HFF-Myc (cell line): ENCODE measurements at regions not wholly inside any gene's neighbourhood (a gene's known extent, or its start where the extent isn't known, plus 50 kb on each side); places are given as distances from the start of the nearest gene placed in this dataset.

Source experiments
- DNase-seq: peaks from one replicate; pipeline ENCODE4 v3.0.0-alpha.2; 2011; ENCODE audit warnings: low read depth; ENCODE audit errors: extremely low read depth
- H3K4me3 ChIP-seq: replicated peaks from 2 replicates; pipeline ENCODE4 v1.5.1; 2011; ENCODE audit warnings: low read depth, mild to moderate bottlenecking, control low read depth, low read length
- TF ChIP-seq, protein P1 (sequence below): IDR thresholded peaks from 2 replicates; pipeline ENCODE4 v1.5.1; 2012; ENCODE audit warnings: mild to moderate bottlenecking, low read depth, low read length, control low read depth; ENCODE audit errors: missing control alignments

DNA sequence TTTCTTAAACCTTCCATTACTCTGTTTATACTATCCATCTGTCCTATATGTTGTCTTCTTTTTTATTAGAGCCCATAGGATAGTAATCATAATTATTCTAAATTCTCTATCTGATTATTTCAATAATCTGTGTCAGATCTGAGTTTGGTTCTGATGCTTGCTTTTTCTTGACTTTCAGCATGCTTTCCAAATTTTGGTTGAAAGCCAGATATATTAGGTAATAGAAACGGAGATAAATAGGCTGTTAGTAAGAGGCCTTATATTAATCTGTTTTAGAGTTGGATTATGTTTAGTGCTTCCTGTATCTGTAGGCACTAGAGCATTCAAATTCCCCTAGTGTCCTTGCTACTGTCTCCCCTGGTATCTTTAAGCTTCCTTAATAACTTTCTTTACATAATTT lies 939.9 kb upstream of the GHITM start:
- no peak overlapping the region for H3K4me3 ChIP-seq
- TF ChIP-seq, protein P1, sequence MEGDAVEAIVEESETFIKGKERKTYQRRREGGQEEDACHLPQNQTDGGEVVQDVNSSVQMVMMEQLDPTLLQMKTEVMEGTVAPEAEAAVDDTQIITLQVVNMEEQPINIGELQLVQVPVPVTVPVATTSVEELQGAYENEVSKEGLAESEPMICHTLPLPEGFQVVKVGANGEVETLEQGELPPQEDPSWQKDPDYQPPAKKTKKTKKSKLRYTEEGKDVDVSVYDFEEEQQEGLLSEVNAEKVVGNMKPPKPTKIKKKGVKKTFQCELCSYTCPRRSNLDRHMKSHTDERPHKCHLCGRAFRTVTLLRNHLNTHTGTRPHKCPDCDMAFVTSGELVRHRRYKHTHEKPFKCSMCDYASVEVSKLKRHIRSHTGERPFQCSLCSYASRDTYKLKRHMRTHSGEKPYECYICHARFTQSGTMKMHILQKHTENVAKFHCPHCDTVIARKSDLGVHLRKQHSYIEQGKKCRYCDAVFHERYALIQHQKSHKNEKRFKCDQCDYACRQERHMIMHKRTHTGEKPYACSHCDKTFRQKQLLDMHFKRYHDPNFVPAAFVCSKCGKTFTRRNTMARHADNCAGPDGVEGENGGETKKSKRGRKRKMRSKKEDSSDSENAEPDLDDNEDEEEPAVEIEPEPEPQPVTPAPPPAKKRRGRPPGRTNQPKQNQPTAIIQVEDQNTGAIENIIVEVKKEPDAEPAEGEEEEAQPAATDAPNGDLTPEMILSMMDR = no peak
- DNase-seq = no peak

DNA sequence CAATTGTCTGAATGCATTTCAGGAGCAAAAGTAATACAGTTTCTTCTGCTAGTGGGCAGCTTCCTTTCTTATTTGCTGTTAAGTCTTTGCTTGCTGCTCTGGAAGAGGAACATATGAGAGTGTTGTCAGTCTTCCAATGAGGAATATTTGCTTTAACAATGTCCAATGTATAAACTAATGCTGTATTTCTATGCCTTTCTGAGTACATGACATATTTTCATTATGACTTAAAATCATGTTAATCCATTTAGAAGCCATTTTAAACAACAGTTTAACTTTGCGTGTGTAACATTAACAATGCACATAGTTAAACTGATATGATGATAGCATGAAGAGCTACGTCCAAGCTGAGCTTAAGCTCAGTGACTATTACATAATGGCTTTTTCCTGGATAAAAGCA lies 933.4 kb upstream of the GHITM start:
- H3K4me3 ChIP-seq = no peak overlapping the region
- TF ChIP-seq, protein P1 = no peak
- no peak for DNase-seq

DNA sequence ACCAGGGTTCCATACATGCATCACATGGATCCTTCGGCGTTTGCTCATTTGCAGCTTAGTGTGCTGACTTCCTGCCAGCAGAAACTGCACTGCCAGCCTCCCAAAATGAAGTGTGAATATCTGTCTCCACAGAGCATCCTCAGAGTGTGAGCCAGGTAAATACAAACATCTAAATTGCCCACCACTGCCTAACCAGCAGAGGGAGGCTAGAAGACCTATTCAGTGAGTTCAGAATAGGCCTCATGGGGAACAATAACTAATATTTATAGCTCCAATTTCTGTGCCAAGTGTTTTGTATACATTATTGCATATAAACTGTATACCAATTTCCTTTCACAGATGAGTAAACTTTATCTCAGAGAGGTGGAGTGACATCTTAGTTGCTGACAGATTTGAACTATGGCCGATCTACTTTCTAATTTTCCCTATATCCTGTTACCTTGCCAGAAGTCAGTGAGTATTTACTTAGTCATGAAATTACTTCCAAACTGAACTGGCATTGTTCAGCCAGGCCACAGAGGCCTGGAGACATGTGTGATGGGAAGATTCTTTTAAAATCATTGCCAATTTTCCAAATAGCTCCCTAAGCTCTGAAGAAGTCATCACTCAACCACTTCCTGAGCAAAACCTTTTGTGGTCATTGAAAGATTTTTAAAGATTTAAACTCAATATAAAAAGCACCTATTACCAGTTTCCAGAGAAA lies 926.5 kb upstream of the GHITM start:
- no peak overlapping the region for H3K4me3 ChIP-seq
- peak; percentile 1 for DNase-seq
- TF ChIP-seq, protein P1 = no peak

DNA sequence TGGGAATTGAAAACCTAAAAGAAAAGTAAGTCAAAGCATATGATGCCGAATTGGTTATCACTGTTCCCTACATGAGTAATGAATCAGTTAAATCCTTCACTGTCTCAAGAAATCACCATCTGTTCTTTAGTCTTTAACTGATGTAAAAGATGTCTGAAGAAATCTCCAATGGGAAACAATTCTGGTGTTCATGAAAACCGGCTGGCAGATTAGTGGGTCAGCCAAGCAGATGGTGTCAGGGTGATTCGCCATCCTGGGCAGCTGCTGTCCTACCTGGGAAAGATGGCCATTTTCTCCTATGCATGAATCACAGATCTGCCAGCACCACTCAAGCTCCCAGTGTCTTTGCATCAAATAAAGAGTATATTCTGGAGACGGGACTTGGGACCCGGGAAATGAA lies 925.2 kb upstream of the GHITM start:
- H3K4me3 ChIP-seq = no peak overlapping the region
- TF ChIP-seq, protein P1 = no peak
- DNase-seq = no peak

DNA sequence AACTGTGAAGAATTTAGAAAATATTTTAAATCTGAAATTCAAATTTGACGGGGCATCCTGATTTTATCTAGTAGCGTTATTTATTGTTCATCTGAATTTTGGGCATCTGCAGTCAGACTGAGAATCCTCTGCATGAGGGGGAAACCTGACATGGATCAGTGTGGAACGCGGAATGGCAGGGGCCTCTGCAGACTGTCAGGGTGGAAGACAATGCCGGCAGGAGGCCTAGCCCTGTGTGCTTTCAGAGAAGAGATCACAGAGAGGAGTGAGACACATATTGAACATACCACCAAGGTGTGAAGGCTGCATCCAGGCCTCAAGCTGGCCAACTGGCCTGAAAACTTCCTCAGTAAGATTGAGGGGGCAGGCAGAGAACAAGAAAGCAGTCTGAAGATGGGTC lies 921.1 kb upstream of the GHITM start:
- H3K4me3 ChIP-seq = no peak overlapping the region
- TF ChIP-seq, protein P1 = no peak
- DNase-seq = no peak

DNA sequence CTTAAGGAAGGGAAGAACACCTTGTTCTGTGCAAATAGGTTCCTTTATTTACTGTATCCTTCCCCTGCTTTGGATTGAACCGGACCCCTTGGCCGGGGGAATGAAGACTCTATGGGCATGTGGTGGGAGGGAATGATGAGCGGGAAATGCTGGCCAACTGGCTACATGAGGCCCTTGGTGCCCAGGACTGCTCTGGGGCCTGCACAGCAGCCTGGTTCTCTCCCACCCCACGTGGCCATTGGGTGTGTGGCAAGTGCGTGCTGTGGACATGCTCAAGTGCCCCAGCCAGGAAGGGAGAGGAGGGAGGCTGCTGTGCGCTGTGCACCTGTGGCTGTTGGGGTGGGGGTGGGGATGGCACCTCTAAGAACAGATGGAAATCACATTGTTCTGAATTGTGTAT lies 917.0 kb upstream of the GHITM start:
- no peak for DNase-seq
- TF ChIP-seq, protein P1 = no peak

More for the DNA sequence above, 917.0 kb upstream of the GHITM start:
- no peak overlapping the region for H3K4me3 ChIP-seq
